HG02610 (cell line): ENCODE measurements at regions not wholly inside any gene's neighbourhood (a gene's known extent, or its start where the extent isn't known, plus 50 kb on each side); places are given as distances from the start of the nearest gene placed in this dataset.

Experiments used
- ATAC-seq: cut with Tn5 transposase; IDR thresholded peaks from one replicate; pipeline ENCODE4 v1.9.1; 2021; ENCODE audit warnings: mild to moderate bottlenecking, moderate library complexity; ENCODE audit not compliant: unreplicated experiment

DNA sequence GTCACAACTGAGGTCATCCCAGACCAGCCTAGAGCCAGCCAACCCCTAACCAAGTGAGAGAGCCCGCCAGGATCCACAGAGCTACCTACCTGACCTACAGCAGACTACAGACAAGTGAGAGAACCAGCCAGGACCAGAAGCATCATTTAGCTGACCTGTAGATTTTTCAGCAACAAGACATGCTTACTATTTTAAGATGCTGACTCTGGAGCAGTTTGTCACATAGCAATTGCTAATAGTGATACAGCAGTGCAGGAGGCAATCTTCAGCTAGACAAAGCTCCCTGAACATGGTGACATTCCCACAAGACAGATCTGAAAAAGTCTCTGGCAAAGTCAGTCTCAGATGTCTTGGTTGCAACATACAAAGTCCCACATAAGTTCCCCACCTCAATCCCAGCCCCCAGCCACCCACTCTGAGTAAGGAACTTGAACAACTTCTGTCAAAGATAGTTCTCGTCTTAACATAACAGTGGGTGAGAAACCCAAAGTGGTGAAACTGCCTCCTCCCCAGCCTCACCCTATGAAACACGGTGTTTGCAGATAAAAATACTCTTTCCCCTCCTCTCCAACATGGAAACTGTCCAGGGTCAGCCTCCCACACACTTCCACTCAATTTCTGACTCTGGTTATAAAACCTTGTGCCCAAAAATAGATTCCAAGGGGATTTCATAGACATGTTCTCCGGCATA is 120.3 kb upstream of the SLC6A11 start:
- no peak for ATAC-seq

DNA sequence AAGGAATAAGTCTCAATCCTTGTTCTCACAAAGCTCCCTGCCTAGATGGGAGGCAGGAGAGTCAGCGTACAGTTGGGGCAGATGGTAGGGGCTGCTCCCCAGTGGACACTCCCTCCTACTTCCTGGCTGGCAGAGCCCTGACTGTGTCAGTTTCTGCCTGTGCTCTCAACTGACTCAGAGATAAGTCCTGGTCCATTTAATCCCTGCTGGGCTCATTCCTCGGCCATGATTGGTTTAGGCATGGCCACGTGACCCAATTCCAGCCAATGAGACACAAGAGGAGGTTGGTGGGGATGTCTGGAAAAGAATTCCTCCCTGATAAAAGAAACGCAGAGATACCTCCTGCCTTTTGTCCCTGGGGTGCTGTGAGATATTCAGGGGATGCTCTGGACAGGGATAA is 118.1 kb upstream of the SLC6A11 start:
- no peak for ATAC-seq

DNA sequence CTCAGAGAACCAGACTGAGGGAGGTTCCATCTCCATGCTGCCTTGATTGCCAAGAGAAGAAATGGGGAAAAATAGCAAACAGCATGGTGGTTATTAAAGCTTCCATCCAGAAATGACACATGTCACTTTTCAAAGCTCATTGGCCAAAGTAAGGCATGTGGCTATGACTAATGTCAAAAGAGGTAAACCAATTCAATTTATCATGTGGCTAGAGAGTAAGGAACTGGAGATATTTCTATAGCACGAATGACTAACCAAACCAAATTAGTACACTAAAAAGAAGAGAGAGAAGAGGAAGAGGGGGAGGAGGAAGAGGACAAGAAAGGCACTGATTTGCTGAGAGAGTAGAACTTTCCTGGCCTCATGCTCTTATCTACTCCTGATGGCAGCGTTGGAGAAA is 115.2 kb upstream of the SLC6A11 start:
- ATAC-seq, result no peak

DNA sequence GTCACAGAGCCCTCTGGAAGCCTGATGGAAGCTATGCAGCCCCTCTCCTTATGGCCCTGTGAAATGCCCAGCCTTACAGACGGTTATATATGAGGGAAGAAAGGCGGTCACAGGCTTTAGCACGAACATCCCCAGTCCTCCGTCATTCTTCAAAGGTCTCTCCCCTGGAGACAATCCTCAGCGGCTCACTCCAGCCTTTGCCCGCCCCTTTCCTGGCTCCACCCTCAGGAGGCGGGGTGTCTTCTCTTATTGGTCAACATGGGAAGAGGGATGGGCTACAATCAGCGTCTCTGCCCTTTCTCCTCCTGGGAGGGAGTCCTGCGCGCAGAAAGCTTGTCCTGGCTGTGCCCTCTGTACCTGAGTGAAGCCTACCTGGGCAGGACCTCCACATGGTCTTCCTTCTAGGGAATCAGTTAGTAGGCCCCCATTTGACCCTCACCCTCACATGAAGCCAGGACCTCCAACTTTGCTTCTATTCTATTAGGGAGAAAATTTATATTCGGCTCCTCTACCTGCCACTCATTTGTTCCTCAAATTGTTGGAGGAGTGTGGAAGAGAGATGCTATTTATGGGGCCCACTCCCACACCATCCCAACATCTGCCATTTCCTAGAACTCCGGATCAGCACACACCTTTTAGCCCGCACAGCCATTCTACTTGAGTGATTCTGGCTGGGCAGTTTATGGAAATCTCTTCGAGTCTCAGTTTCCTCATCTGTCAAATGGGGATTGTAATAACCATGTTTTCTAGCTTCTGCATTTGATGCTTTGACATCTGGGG is 112.9 kb upstream of the SLC6A11 start:
- no peak for ATAC-seq

DNA sequence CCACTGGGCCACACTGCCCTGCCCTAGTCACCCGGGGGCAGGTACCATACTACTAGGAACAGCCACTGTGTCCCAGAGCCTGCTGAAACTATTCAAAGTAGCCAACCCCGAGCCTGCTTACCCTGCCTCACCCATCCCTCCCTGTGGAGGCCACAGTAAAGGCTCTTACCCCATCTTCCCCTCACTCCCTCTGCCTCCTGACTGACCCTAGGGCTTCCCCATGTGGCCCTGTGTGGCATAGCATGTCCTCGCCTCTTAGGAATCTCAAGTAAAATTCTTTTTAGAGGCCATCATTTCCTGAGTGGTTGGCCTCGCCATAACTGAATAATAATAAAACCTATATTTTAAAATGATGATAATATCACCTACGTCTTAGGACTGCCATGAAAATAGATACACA is 112.2 kb upstream of the SLC6A11 start:
- no peak for ATAC-seq

DNA sequence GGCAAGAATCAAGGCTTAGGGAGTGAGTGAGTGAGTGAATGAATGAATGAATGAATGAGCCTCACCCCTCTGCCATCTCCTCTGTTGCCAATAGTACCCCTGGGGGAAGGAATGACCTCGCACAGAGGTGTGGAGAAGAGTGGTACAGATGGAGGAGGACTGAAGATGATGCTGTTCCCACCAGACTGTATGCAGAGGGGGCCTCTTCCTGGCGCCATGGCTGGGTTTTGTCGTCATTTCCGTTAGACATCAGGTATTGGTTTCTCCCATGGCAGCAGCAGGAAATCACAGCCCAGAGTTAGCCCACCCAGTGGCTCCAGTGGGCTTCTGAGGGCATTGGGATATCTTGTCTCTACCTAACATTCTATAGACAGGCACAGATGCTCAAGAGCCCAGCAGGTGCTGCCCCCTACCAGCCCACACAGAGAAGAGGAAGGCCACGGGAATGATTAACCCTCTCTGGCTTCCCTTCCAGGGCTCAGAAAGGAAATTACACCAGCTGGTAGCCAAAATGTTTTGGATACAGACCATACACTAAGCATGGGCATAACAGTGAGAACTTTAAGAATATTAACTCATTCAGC is 109.8 kb upstream of the SLC6A11 start:
- ATAC-seq, result no peak

DNA sequence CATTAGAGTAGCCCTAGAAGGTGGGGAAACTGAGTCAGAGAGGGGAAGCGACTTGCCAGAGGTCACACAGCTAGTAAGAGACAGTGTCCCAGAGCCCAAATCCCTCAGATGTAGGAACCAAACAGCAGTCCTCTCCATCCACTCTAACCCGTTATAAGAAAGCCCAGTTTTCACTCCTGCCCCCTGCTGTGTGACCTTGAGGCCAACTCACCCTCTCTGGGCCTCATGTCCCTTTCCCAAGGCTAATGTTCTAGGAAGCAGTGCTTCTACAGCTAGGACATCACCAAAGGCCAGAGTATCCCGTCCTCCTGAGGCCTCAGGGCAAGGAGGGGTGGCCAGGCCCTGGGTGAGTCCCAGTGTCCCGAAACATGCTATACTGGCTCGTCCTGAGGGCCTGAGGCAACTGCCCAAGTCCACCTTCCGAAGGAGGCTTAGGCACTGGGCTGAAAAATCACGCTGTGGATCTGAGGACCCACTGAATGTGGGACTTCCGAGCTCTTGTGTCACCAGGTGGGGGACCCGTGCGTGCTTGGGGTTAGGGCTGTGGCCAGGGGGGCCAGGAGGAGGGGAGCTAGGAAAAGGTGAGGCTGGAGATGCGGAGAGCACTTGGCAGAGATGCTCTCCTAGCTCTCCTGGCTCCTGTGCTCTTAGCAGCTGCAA is 109.2 kb upstream of the SLC6A11 start:
- ATAC-seq, result no peak

DNA sequence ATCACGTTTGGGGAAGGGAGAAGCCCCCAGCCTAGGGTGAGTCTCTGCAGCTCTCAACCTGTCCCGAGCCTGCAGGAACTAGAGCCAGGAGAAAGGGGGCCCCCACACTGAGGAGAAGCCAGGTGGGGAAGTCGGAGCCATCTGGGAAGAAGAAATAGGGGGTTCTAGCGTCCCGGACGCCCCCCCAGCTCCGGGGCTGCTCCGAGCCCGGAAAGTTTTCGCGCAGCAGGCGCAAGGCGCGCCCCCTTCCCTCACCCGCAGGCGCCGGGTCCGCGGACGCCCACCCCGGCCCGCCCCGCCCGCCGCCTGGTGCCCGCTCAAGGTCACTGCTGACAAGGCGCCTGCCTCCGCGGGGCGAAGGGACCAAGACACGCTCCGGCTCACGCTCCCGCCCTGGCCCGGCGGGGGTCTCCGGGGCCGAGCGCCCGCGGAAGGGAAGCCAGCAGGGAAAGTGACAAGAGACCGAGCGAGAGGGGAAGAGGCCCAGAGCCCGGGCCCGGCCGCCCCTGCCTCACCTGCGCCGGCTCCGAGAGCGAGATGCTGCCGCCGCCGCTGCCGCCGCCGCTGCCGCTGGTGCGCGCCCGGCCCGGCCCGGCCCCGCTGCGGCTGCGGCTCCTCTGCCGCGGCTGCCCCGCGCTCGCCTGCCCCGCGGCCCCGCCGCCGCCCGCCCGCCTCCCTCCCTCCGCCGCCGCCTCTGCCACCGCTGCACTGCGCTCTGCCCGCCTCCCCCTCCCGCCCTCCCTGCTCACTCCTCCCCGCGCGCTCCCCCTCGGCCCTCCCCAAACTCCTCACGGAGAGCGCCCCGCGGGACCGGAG is 108.4 kb upstream of the SLC6A11 start:
- no peak for ATAC-seq

DNA sequence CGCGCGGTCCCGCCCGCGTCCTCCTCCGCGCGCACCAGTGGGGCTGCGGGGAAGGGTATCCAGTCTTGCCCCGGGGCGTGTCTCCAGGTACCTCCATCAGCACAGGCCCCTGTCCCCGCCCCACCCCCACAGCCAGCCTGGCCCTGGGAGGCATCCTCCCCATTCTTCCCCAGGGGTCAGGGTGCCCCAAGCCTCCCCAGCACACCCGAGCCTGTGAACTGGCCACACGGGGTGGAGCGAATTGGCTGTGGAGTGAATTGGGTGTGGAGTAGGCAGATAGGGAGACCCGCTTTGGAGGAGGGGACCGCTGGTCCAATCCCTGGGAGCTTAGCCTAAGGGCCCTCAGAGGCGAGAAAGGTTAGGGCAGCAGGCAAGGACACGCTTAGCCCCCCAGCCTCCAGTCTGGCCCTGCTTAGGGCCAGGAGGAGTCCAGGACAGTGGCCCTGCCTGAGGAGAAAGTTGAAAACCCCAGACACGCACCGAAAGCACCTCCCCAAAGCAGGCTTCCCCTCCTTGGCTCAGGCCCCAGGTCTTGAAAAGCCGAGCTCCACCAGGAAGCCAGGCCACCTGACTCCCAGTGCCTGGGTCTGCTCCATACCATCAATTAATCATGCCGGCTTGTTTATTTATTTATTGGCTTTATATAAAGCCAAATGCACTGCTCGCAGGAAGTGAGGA is 107.7 kb upstream of the SLC6A11 start:
- no peak for ATAC-seq

DNA sequence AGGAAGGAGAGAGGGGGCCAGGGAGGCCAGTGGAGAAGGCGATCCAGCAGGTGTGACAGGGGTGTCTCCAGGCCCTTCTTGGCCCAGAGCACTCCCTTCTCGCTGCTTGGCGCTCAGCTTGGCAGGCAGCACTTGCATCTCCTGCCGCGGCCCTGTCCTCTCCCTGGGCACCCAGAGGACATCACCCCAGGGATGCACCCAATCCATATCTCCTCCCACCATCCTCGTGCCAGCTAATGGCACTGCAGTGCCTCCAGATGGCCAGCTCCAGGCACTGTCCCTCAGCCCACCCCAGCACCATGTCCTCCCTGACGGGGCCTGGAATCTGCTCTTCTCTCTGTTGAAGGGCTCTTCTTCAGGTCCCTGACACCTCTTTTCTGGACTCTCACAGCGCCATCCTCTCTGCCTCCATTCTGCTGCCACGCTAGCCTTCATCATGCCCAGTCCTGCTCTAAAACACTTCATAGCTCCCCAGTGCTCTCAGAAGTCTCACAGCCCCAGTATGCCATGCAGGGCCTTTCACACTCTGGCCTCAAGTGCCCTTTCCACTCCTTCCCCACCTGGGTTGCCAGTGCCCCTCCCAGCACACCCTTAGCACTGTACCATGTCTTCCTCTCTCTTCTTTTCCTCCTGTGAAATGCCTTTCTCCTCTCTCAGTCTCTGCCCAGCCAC is 106.8 kb upstream of the SLC6A11 start:
- ATAC-seq, result no peak

DNA sequence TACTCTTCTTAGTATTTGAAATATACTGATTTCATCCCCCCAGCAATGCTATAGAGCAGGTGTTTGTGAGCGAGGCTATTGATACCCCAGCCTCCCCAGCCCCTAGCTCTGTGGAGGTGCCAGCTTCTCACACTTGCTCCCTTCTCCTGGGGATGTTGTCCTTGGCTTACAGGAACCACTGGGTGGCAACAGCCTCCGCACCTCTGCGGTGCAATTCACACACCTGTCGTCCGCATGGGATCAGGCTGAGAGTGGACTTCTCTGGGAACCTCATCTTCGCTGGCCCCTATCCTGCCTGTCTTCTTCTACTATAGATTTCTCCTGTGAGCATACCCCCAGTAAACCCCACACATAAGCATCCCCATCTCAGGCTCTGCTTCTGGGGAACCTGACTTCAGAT is 103.9 kb upstream of the SLC6A11 start:
- ATAC-seq, result no peak

DNA sequence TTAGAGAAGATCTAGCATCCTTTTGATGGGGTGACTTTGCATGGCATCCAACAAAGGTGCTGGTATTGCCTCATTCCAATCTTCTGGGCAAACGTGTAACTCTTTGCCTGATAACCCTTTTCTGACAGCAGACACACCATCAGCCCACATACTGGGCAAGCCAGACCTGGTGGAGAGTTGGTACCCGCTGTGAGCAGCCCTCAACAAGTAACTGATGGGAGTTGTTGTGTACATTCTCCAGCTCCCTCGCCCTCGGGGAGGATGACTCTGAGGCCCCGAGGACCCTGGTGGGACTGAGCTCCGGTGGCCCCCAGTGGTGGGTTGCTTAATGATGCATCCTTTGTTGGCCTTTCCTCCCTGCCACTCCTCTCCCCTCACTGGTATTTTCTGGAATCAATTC is 102.4 kb upstream of the SLC6A11 start:
- ATAC-seq, result no peak

DNA sequence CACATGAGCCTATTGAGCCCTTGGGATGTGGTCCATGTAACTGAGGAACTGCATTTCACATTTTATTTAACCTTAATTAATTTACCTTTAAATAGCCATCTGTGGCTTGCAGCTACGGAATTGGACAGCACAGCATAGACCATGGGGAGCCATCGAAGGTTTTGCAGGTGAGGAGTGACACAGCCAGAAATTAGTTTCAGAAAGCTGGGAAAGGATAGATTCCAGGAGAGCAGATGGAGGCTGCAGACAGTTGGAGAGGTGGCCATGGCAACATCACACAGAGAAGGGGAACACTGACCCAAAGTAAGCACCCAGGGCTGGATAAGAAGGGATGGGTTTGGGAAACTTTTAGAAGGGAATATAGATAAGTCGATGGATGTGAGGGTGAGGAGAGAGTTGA is 100.1 kb upstream of the SLC6A11 start:
- ATAC-seq, result no peak

DNA sequence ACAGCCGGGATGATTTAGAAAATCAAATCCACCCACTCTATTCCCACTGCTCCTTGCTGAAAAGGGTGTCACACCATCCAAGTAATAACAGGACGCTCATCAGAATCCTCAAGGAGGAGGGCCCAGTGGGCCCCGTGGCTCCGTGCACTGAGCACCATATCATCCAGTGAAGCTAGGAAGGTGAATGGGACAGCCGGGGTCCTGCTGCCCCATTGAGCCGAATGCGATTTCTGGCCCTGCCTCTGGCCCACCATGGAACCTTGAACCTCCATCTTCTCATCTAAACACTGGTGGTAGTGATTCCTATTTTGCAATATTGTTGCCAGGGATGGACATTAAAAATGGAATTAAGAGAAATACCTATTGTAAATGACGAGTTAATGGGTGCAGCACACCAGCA is 99.1 kb upstream of the SLC6A11 start:
- no peak for ATAC-seq

DNA sequence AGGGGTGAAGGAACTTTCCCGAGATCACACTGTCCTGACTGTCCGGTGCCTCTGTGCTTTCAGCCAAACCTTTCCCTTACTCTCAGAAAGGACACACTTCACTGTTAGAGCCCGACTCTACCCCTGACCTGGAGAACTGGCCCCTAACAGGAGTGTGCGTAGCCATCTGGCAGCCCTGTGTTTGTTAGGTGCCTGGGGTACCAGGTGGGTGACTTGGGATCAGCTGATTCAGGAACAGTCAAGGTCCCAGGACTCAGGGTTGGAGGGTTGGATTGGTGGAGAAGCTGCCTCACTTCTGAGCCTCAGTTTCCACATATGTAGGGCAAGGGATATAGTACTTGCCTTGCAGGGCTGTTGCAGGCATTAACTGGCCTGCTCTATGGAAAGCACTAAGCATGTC is 98.3 kb upstream of the SLC6A11 start:
- no peak for ATAC-seq

DNA sequence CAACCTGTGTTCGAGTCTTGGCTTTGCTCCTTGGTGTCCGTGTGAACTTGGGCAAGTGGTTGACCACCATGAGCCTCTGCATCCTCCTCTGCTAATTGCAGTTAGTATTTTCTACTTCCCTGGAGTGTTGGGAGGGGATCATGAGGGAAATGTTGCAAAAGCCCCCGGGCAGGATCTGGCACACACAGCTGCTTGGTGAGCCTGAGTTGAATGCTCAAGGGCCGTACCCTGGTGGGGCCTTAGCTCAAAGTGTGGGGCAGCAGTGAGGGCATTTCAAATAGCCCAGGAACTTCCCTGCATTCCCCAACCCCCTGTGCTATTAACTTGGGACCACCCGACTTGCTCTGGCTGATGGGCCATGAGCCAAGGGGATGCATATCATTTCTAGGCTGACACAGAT is 94.9 kb upstream of the SLC6A11 start:
- no peak for ATAC-seq

DNA sequence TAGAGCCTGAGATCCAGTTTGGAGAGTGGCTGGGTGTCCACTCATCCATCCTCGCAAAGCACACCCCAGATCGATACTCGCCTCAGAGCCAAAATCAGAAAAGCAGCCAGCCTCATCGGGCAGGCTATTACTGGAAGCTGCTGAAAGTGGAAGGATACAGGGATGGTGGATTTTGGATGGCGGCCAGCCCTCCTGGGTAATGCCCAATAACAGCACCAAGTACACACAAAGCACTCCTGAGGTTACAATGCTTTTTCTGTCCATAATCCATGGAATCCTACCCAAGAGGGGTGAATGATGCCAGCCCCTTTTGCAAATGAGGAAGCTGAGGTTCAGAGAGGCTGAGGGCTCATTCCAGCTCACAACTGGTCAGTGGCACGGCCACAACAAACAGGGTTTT is 93.1 kb upstream of the SLC6A11 start:
- ATAC-seq, result no peak

DNA sequence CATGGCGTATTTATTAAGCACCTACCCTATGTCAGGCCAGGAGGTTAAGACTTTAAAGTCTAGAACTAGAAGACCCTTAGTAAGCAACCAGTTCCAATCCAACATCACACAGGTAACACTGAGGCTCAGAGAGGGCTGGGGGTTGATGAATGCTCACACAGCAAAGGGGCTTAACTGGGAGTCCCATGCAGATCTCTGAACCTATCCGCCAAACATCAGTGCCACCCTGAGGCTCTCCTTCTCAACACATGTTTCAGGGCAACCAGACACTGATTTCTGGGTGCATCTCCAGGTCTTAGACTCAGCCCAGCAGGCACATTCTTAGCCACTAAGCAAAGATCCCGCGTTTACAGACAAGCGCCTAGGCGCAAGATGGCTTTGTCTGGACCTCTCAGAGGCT is 92.0 kb upstream of the SLC6A11 start:
- no peak for ATAC-seq

DNA sequence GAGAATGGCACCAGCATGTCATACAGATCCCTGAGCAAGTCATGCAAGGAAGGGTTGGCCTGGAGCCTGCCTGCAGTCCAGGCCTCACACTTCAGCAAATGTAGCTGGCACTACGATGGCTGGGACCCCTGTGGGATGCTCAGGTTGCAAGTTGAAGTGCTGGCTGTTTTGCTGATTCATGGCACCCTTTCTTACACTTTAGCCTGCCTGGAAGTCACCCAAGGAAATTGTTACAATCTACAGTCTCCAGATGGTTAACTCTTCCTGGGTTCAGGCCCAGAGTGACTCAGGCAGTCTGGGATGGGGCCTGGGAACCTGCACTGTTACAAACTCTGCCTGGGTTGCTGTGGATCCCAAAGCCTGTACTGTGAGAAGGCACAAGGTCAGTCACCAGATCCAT is 91.0 kb upstream of the SLC6A11 start:
- ATAC-seq, result no peak

DNA sequence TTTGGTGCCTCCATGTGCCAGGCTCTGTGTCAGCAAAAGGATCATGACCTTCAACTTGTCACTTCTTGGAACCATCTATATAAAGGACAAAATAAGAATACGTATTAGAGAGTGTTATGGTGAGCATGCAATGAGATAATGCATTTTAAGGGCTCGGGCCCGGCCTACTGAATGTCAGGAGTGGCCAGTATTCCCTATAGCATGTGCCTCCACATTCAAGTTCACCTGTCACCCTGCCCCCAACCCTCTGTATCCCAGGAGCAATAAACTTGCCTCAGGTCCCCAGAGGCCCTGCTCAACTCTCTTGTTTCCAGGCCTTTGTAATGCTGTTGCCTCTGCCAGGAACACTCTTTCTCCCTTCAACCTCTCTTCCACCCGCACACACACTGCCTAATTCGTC is 90.2 kb upstream of the SLC6A11 start:
- ATAC-seq, result no peak
